Liver (tissue), 8 donors: ENCODE measurements at regions not wholly inside any gene's neighbourhood (a gene's known extent, or its start where the extent isn't known, plus 50 kb on each side); places are given as distances from the start of the nearest gene placed in this dataset.

ENCODE experiments used
- DNase-seq: peaks from one replicate; pipeline ENCODE4 v3.0.0-alpha.2; 2017; ENCODE audit warnings: low spot score
- H3K27ac ChIP-seq, 2 donors: one replicate each; pipeline ENCODE4 v1.7.0; 2013; ENCODE audit warnings: inconsistent platforms in 2 of 2, low read length in 2 of 2, control low read depth in 1 of 2, low read depth in 1 of 2, mild to moderate bottlenecking in 1 of 2
- H3K27me3 ChIP-seq, 4 donors: one replicate each; pipeline versions ENCODE4 v1.6.1 to v1.7.0; 2013; ENCODE audit warnings: low read length in 3 of 4, inconsistent platforms in 1 of 4, mild to moderate bottlenecking in 1 of 4, moderate library complexity in 1 of 4; ENCODE audit not compliant: control insufficient read depth in 4 of 4, insufficient read depth in 4 of 4
- H3K36me3 ChIP-seq, 4 donors: one replicate each; pipeline versions ENCODE4 v1.6.1 to v1.7.0; 2013; ENCODE audit warnings: low read length in 3 of 4, mild to moderate bottlenecking in 3 of 4, low read depth in 1 of 4, moderate library complexity in 1 of 4; ENCODE audit not compliant: control insufficient read depth in 4 of 4, insufficient read depth in 3 of 4
- H3K4me1 ChIP-seq, 4 donors: one replicate each; pipeline versions ENCODE4 v1.6.1 to v1.7.0; 2013; ENCODE audit warnings: low read length in 3 of 4, mild to moderate bottlenecking in 3 of 4, moderate library complexity in 1 of 4; ENCODE audit not compliant: control insufficient read depth in 4 of 4, insufficient read depth in 4 of 4
- H3K4me3 ChIP-seq, 3 donors: one replicate each; pipeline versions ENCODE4 v1.6.1 to v1.7.0; 2013; ENCODE audit warnings: low read length in 3 of 3, control low read depth in 1 of 3, low read depth in 1 of 3, mild to moderate bottlenecking in 1 of 3
- H3K9ac ChIP-seq, 2 donors: one replicate each; pipeline ENCODE4 v1.7.0; 2013; ENCODE audit warnings: low read length in 2 of 2, mild to moderate bottlenecking in 2 of 2, moderate library complexity in 2 of 2, control low read depth in 1 of 2, low read depth in 1 of 2
- H3K9me3 ChIP-seq, 4 donors: one replicate each; pipeline versions ENCODE4 v1.6.1 to v1.7.0; 2013; ENCODE audit warnings: low read length in 3 of 4; ENCODE audit not compliant: control insufficient read depth in 4 of 4
- ATF3 ChIP-seq: IDR thresholded peaks from 2 replicates; pipeline ENCODE4 v1.6.1; 2016; ENCODE audit warnings: antibody characterized with exemption
- CTCF ChIP-seq: fragments of 150-350 bp; IDR thresholded peaks from 2 replicates; pipeline ENCODE4 v1.5.1; 2017; ENCODE audit warnings: improper control_type of control experiment, low read depth, low read length; ENCODE audit not compliant: missing input control
- EGR1 ChIP-seq, 2 donors: IDR thresholded peaks; 2 replicates each; pipeline ENCODE4 v1.6.1; 2016 to 2018; ENCODE audit warnings: antibody characterized with exemption in 2 of 2, low read depth in 2 of 2
- FOXA1 ChIP-seq: IDR thresholded peaks from 2 replicates; pipeline ENCODE4 v1.6.1; 2016; ENCODE audit warnings: antibody characterized with exemption
- FOXA2 ChIP-seq: IDR thresholded peaks from 2 replicates; pipeline ENCODE4 v1.6.1; 2016; ENCODE audit warnings: antibody characterized with exemption
- HNF4A ChIP-seq, 2 donors: conservative IDR thresholded peaks; 2 replicates each; pipeline ENCODE4 v1.6.1; 2016; ENCODE audit warnings: antibody characterized with exemption in 2 of 2, mild to moderate bottlenecking in 2 of 2
- HNF4G ChIP-seq: IDR thresholded peaks from 2 replicates; pipeline ENCODE4 v1.6.1; 2016; ENCODE audit warnings: antibody characterized with exemption
- JUND ChIP-seq, 2 donors: IDR thresholded peaks; 2 replicates each; pipeline ENCODE4 v1.6.1; 2016; ENCODE audit warnings: antibody characterized with exemption in 2 of 2
- MAX ChIP-seq: IDR thresholded peaks from 2 replicates; pipeline ENCODE4 v1.6.1; 2016; ENCODE audit warnings: antibody characterized with exemption
- NR2F2 ChIP-seq: IDR thresholded peaks from 2 replicates; pipeline ENCODE4 v1.6.1; 2016; ENCODE audit warnings: antibody characterized with exemption
- RAD21 ChIP-seq, 2 donors: IDR thresholded peaks; 2 replicates each; pipeline ENCODE4 v1.6.1; 2016; ENCODE audit warnings: antibody characterized with exemption in 2 of 2, mild to moderate bottlenecking in 2 of 2
- REST ChIP-seq: IDR thresholded peaks from 2 replicates; pipeline ENCODE4 v1.6.1; 2016; ENCODE audit warnings: antibody characterized with exemption, mild to moderate bottlenecking
- RXRA ChIP-seq, 2 donors: IDR thresholded peaks; 2 replicates each; pipeline ENCODE4 v1.6.1; 2017 to 2018; ENCODE audit warnings: antibody characterized with exemption in 2 of 2, mild to moderate bottlenecking in 1 of 2
- SP1 ChIP-seq: IDR thresholded peaks from 2 replicates; pipeline ENCODE4 v1.6.1; 2018; ENCODE audit warnings: antibody characterized with exemption, mild to moderate bottlenecking
- TAF1 ChIP-seq: conservative IDR thresholded peaks from 2 replicates; pipeline ENCODE4 v1.6.1; 2016; ENCODE audit warnings: antibody characterized with exemption, mild to moderate bottlenecking
- YY1 ChIP-seq: IDR thresholded peaks from 2 replicates; pipeline ENCODE4 v1.6.1; 2016; ENCODE audit warnings: antibody characterized with exemption, mild to moderate bottlenecking
- ZBTB33 ChIP-seq: IDR thresholded peaks from 2 replicates; pipeline ENCODE4 v1.6.1; 2016; ENCODE audit warnings: antibody characterized with exemption
- WGBS: extraction: QIAGEN DNeasy Blood & Tissue Kit; methylation state at CpG from one replicate; pipeline ENCODE4 v1.1.7; 2013; 5-methylcytosine and 5-hydroxymethylcytosine counted together
- donor health status: healthy.
- donor health status: healthy.
- donor health status: healthy.
- donor health status: healthy.
- donor health status: healthy.

- Histone ChIP-seq H3K27me3 (no peaks in the 10 kb centered on the region), H3K4me1 (no peaks in the 10 kb centered on the region), H3K9me3 (no peaks in the 10 kb centered on the region), H3K27ac (no peak overlapping the region), H3K36me3 (no peaks in the 10 kb centered on the region), H3K4me3 (no peak overlapping the region), H3K9ac (no peak overlapping the region)
- TF ChIP-seq TAF1 (no peak), ZBTB33 (no peak), MAX (no peak), JUND (IDR thresholded peaks at IDR 0.05) (no peak), RAD21 (IDR thresholded peaks at IDR 0.05) (no peak), RXRA (IDR thresholded peaks at IDR 0.05) (no peak), ATF3 (no peak), REST (no peak), FOXA2 (no peak), HNF4A (conservative IDR thresholded peaks at IDR 0.05) (no peak), SP1 (no peak), EGR1 (IDR thresholded peaks at IDR 0.05; ENCODE audit: low read depth in 2 of 2) (no peak), HNF4G (no peak), YY1 (no peak), NR2F2 (no peak), CTCF (no peak), FOXA1 (no peak)
- no peak for DNase-seq
- WGBS: 71% methylated on average over 10 of the region's 10 CpGs
These were observed 97.6 kb downstream of the HMX1 start for GRCh38 chr4:8774071-8774470.
